ENCODE measurements at regions not wholly inside any gene's neighbourhood (a gene's known extent, or its start where the extent isn't known, plus 50 kb on each side); places are given as distances from the start of the nearest gene placed in this dataset.
"Not testable (repeated sequence)": the region's sequence is repeated elsewhere in the genome, so short reads cannot be mapped to it uniquely, and the experiment has no call there.

DNA sequence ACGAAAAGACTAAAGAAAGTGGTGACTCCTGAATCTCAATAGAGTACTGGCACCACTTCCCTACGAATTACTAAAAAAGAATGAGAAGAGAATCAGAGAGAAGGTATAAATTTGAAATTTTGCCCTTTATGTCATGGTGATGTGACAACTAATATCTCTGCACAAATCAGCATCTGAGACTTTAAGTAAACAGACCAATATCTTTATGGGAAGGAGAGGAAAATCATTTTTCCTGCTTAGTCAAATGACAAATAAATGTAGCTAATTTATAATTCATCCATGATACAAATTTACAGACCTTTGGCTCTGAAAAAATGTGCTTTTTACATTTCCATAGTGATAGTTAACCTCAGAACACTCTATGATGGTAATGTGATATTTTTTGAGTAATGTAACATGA is 424.8 kb upstream of the EPHA5 start:
- DNase-seq, result no peak

DNA sequence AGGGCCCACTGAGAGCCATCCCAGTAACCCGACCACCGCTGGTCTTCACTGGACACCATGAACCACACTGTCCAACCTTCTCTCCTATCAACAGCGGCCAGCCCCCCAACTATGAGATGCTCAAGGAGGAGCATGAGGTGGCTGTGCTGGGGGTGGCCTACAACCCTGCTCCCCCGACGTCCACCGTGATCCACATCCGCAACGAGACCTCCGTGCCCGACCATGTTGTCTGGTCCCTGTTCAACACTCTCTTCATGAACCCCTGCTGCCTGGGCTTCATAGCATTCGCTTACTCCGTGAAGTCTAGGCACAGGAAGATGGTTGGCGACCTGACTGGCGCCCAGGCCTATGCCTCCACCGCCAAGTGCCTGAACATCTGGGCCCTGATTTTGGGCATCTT is 423.8 kb upstream of the EPHA5 start:
- DNase-seq, result no peak

DNA sequence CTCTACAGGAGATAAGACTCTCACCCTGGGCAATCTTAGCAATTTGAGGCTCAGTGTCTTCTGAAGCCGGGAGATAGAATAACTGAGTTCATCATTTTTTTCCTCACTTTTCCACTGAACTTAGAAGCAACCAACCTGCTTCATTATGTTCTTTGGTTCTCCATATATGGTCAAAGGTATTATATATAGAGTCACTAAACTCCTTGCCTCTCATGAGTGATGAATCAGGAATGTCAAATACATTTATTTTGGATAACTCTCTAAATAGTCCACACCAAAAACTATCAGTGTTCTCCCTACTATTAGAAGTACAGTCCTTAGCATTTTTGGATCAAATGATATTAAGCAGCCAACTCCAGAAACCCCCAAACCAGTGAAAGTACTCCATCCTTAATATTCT is 421.5 kb upstream of the EPHA5 start:
- DNase-seq, result no peak

DNA sequence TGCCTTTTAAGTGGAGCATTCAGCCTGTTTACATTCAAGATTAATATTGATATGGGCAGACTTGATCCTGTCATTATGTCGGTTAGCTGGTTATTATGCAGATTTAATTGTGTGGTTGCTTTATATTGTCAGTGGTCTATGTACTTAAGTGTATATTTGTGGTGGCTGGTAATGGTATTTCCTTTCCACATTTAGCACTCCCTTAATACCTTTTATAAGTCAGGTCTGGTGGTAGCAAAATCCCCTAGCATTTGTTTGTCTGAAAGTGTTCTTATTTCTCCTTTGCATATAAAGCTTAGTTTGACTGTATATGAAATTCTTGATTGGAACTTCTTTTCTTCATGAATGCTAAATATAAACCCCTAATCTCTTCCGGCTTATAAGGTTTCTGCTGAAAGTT is 403.7 kb upstream of the EPHA5 start:
- no peak for DNase-seq

DNA sequence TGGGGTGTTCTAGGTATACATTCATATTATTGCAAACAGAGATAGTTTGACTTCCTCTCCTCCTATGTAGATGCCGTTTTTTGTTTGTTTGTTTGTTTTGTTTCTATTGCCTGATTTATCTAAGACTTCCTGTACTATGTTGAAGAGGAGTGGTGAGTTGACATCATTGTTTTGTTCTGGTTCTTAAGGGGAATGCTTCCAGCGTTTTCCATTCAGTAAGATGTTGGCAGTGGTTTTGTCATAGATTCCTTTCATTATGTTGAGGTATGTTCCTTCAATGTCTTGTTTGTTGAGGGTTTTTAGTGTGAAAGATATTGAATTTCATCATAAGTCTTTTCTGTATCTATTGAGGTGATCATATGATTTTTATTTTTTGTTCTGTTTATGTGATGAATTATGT is 401.6 kb upstream of the EPHA5 start:
- DNase-seq, result no peak

DNA sequence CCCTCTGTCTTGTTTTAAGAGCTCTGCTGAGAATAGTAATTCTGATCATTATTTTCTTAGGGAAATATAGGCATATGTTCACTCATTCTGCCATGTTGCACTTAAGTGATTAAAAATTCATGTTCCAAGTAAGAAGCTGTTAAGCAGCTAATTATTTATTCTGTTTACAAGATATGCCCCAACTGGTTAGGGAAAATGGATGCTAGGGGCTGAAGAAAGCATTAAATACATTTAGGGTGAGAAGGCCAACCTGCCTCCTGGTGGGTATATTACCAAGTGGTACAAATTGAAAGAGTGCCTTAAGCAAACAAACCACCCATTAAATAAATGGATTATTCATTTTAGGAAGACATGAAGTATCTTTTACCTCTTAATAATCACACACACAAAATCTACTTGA is 392.6 kb upstream of the EPHA5 start:
- DNase-seq, result no peak

DNA sequence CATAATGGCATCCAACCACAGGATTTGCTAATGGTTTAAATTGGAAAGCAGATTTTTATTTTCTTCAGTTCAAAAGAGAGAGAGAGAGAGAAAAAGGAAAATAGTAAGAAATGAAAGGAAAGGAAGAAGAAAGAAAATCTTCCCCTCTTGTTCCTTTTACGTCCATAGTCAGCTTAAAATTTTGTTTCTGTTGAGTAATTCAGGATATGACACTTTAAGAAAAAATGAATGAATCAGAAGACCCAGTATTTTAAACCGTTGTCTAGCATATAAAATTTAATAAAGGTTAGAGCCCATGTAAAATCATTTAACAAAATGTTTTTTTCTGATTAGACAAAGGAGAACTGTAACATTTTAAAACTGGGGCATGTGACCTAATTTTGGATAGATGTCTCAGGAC is 391.8 kb upstream of the EPHA5 start:
- DNase-seq, result no peak

DNA sequence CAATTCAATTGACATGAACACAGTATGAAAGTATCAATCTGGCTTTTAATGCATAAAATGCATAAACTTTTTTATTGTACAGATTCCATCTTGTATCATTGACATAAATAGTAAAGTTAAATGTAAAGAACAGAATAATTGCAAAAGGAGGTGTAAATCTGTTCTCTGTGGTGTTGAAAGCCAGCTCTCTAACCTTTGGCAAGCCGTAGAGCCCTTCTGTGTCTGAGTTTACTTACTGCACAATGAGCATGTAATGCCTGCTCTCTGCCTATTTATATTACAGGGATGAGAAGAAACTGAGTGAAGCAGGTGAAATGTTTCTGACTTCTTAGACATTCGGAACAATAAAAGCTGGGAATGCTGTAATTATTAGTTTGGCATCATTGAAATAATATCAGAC is 389.3 kb upstream of the EPHA5 start:
- DNase-seq, result no peak

DNA sequence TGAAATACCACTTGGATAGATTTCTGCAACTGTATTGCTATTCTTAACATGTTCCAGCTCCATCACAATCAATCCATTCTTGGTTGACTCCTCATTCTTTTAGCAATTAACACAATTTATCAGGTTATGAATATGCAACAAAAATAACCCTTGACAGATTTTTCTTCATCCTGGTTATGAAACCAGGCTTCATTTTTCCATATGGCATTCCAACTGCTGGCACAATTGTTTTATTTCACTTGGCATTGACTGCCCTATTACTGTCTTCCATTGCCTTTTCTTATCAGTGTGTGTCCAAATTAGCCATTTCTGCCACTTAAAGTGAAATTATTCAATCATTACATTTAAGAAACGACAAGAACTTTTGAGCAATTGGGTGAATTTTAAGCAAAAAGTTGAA is 388.8 kb upstream of the EPHA5 start:
- DNase-seq, result no peak

DNA sequence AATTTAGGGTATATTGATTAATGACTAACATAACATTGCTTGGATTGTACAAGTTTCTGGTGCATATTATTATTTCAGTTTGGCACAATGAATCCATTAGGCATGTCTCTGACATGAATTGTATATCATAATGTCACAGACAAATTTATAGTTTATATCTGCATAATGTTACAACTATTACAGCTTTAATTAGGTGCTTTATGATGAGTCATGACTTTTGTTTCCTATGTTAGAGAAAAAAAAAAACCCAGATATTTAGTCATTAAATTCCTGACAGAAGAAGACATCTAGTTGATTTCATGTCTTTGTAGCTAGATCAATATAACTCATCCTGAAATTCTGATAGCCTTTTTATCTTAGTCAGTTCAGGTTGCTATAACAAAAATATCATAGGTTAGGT is 385.7 kb upstream of the EPHA5 start:
- DNase-seq, result no peak

DNA sequence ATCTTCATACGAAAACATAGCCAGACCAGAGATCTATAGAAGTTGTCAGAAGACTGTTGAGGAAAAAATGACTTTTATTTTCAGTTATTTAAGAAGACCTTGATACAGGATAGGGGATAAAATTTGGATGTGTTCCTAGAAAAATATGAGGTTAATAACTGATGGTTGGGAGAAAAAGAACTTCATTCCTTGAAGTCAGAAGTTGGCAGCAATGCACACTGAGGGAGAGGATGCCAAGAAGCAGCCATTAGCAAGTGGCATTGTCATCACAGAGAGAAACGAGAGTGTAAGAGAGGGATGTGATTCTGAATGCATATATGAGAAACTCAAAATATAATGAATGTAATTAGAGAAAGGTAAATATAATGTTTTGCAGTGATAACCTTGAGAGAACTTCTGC is 382.1 kb upstream of the EPHA5 start:
- DNase-seq, result no peak

DNA sequence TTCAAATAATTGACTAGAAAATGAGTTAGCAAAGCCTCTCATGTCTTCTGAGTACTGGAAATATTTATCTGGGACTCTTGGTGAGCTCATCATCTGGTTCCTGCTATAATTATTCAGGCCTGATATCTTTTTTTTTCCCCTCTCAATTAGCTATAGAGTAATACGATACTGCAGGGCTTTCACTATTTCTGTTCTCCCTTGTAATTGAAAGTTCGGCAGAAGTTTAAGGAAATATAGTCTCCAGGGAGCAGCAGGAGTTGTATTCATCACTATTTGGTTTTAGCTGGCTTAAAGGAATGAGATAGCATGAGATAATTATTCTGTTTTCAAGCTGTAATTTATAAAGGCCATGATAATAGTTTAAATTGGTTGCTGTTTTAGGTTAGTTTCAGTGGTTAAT is 378.6 kb upstream of the EPHA5 start:
- DNase-seq, result no peak

DNA sequence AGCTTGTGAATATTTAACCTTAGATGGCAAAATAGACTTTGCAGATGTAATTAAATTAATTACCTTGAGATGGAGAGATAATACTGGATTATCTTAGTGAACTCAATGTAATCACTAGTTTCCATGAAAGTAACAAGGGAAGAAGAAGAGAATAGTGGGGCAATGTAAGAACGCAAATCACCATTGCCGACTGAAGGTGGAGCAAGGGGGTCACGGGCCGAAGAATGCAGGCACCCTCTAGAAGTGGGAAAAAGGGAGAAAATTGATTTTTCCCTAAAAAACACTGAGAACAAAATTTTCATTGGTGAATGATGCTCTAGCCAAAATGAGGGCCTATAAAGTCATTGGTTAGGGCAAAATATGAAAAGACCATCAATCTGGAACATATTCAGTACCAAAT is 375.6 kb upstream of the EPHA5 start:
- no peak for DNase-seq

DNA sequence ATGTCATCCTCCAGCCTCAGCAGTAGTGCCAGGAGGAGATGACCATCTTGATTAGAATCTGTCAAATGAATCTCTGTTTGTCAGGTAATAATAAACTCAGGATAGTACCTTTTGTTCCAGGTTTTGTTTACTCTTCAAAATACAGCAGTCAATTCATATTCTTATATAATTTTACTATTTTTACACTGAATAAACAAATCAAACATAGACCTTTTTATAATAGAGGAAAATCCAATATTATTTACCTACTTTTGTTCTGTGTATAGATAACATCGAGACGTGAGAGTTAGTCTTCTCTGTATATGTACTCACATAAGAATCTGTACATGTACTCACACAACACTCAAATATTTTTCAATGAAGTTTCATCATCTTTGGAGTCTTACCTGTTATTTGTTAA is 365.4 kb upstream of the EPHA5 start:
- no peak for DNase-seq

DNA sequence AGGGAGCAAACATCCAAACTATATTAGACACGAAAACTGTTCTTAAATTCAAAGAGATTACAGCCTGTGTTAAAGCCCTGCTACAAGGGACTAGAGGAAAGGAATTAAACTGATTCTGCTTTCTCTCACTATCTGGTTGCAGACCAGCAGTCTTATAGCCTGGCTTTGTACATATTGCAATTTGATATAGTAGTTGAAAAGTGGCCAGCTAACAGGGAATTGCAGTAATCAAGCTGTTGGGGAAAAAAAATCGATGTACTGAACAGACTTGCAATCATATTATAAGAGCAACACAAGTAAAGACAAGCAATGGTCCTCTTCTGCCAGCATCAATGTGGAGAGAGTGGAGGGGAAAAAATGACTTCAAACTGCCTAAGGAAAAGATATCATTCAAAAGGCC is 364.4 kb upstream of the EPHA5 start:
- DNase-seq, result no peak

DNA sequence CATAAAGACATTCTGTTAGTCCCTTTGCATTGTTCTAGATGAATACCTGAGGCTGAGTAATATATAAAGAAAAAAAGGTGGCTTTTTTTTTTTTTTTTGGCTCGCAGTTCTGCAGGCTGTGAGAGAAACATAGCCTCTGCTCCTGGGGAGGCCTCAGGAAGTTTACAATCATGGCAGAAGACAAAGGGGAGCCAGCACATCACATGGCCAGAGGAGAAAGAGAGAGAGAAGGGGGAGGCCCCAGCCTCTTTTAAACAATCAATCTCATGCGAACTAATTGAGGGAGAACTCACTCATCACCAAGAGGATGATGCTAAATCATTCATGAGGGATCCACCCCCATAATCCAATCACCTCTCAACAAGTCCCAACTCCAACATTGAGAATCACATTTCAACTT is 364.0 kb upstream of the EPHA5 start:
- no peak for DNase-seq

DNA sequence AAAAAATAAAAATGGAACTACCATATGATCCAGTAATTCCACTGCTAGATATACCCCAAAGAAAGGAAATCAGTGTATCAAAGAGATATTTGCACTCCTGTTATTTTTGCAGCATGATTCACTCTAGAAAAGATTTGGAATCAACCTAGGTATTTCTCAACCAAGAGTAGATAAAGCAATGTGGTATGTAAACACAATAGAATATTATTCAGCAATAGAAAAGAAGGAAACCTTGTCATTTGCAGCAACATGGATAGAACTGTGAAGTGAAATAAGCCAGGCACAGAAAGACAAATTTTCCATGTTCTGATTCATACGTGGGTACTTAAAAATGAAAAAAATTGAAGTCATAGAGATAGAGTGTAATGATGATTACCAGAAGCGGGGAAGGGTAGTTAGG is 362.3 kb upstream of the EPHA5 start:
- no peak for DNase-seq

DNA sequence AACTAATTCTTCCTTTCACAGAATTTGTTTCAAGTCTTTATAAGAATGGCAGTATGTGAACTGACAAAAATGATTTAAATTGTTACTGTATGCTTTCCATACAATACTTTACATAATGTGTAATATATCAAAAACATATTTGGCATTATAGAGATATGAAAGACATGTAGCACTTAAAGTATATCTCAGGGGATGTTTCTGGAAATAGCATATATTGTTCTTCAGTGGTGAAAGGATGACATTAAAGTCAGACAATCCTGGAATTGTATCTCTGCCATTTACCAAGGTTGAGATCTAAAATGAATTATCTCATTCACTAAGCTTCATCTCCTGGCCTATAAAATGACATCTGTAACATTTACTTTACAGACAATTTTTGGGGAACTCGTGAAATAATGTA is 358.4 kb upstream of the EPHA5 start:
- DNase-seq, result no peak

DNA sequence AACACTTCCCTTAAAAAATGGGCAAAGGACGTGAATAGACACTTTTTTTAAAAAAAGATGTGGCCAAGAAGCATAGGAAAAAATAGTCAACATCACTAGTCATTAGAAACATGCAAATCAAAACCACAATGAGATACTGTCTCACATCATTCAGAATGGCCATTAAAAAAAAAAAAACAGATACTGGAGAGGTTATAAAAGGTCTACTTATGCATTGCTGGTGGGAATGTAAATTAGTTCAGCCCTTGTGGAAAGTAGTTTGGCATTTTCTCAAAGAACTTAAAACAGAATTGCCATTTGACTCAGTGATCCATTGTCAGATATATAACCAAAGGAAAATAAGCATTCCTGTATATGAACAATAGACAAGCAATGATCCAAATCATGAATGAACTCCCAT is 352.8 kb upstream of the EPHA5 start:
- no peak for DNase-seq

DNA sequence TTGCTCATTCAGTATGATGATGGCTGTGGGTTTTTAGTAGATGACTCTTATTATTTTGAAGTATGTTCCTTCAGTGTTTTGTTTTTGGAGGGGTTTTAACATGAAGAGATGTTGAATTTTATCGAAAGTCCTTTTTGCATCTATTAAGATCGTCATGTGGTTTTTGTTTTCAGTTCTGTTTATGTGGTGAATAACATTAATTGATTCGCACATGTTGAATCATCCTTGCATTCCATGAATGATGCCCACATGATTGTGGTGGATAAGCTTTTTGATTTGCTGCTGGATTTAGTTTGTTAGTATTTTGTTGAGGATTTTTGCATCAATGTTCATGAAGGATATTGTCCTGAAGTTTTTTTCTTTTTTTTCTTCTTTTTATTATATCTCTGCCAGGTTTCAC is 347.4 kb upstream of the EPHA5 start:
- DNase-seq, result no peak

DNA sequence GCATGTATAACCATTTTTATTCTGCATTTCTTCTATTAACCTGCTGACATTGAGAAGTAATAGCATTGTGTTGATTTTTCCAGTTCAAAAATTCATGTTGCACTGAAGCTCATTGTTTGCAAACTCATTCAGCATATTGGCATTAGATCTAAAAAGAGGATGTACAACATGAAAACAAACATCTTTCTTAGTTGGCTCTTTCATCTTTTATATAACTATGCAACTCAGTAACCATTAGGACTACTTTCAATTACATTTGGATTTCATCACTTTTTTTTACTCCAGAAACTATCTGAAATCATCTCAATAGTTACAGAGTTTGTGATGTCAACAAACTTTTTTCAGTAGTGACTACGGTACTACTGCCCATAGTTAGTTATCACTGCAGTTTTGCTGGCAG is 346.0 kb upstream of the EPHA5 start:
- no peak for DNase-seq

DNA sequence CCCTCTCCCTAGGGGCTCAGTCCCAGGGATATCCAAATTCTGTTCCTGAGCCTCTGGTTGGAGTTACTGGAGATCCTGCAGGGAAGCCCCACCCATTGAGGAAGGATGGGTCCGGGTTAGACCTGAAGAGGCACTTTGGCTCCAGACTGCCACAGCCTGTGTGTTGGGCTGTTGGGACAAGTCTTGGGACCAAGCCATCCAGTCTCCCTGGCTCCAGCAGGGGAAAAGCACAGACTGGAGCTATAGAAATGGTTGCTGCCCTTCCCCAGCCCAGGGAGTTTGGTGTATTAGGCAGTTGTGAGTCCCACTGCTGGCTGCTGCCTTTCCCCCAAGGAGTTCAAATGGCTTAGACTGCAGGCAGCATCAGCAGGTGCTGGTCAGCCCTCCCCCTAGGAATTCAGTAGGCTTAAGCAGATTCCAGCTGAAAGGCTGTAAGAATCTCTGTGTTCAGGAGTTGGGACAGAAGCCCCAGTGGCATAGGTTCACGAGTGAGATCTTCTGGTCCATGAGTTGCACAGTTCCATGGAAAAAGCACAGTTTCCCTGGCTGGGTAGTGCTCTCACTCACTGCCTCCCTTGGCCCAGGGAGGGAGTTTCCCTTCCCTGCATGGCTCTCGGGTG is 344.0 kb upstream of the EPHA5 start:
- DNase-seq, result no peak

DNA sequence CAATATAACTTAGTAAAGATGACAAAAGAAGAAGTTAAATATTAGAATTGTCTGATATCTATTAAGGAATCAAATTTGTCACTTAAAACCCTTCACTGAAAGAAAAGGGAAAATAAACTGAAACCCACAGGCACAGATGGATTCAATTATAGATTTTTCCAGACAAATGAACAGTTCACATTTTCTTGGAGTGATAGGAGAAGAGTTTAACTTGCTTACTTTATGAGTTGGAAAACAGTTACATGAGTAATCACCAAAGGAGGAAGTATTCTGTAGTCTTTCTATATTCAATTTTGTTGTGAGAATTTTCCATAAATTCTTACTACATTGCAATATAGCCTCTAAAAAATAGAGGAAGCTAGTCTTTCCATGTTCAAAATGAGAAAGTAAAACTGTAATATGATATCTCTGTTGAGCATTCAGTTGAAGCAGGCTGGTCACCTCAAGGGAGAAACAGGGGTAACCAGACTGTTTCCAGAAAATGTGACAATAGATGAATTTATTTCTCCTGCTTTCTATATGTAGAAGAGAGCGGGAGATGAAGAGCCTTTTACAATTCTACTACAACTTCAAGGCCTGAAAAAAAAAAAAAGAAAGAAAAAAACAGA is 330.3 kb upstream of the EPHA5 start:
- DNase-seq, result no peak

DNA sequence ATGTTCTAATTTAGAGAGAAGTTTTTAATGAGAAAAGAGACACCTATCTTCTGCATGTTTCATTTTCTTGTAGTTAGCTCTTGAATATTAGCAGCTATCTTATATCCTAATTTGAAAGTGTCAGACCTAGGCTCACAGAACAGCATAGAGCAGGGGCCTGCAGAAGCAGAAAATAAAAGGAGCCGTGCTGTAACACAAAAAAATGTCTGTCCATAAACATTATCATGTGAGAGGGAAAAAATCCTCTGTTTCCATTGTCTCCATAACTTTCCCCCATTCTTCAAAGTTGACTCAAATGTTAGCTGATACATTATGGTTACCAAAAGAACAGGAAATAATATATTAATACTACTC is 329.2 kb upstream of the EPHA5 start:
- no peak for DNase-seq

DNA sequence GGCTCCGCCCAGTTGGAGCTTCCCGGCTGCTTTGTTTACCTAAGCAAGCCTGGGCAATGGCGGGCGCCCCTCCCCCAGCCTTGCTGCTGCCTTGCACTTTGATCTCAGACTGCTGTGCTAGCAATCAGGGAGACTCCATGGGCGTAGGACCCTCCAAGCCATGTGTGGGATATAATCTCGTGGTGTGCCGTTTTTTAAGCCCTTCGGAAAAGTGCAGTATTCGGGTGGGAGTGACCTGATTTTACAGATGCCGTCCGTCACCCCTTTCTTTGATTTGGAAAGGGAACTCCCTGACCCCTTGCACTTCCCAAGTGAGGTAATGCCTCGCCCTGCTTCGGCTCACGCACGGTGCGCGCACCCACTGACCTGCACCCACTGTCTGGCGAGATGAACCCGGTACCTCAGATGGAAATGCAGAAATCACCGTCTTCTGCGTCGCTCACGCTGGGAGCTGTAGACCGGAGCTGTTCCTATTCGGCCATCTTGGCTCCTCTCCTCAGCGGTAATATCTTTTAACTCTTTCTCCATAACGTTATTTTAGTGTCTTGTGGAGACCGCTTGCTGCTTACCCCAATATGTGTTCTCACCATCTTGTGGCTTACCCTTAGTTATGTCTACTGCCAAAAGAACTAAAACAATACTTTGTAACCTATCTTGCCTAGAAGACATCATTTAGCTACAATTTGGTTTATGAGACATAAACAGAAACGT is 328.7 kb upstream of the EPHA5 start:
- DNase-seq, result not testable (repeated sequence)
